ENCODE measurements at regions not wholly inside any gene's neighbourhood (a gene's known extent, or its start where the extent isn't known, plus 50 kb on each side); places are given as distances from the start of the nearest gene placed in this dataset.

GRCh38 chr6:71119560-71119959 is 162.7 kb upstream of the B3GAT2 start:
- WGBS, 3 donors = 13 to 52% (median 16%) methylated on average over 1 of the region's 1 CpG
- Histone ChIP-seq H3K4me1 (ENCODE audit: control insufficient read depth in 3 of 3, insufficient read depth in 2 of 3, low read depth in 1 of 3, low read length in 2 of 3) (no peaks in the 10 kb centered on the region), H3K9me3 (ENCODE audit: control insufficient read depth in 2 of 2, insufficient read depth in 1 of 2, low read depth in 1 of 2, low read length in 1 of 2) (peaks cover 0 to 11% of the 10 kb centered on the region in 2 donors), H3K36me3 (ENCODE audit: control insufficient read depth in 3 of 3, insufficient read depth in 2 of 3, low read depth in 1 of 3, low read length in 3 of 3) (no peaks in the 10 kb centered on the region), H3K27me3 (ENCODE audit: control insufficient read depth in 3 of 3, insufficient read depth in 3 of 3, low read length in 3 of 3) (no peaks in the 10 kb centered on the region), H3K27ac (ENCODE audit: low read depth in 1 of 3, low read length in 2 of 3) (no peak overlapping the region), H3K4me3 (ENCODE audit: low read depth in 1 of 3, low read length in 3 of 3) (no peak overlapping the region)
- DNase-seq = no peak
- no peak for FAIRE-seq

GRCh38 chr6:71123051-71123450 is 165.6 kb upstream of the OGFRL1 start:
- Histone ChIP-seq H3K4me3 (ENCODE audit: low read depth in 1 of 3, low read length in 3 of 3) (no peak overlapping the region), H3K9me3 (ENCODE audit: control insufficient read depth in 2 of 2, insufficient read depth in 1 of 2, low read depth in 1 of 2, low read length in 1 of 2) (peaks cover 0 to 11% of the 10 kb centered on the region in 2 donors), H3K36me3 (ENCODE audit: control insufficient read depth in 3 of 3, insufficient read depth in 2 of 3, low read depth in 1 of 3, low read length in 3 of 3) (no peaks in the 10 kb centered on the region), H3K27me3 (ENCODE audit: control insufficient read depth in 3 of 3, insufficient read depth in 3 of 3, low read length in 3 of 3) (no peaks in the 10 kb centered on the region), H3K4me1 (ENCODE audit: control insufficient read depth in 3 of 3, insufficient read depth in 2 of 3, low read depth in 1 of 3, low read length in 2 of 3) (no peaks in the 10 kb centered on the region), H3K27ac (ENCODE audit: low read depth in 1 of 3, low read length in 2 of 3) (no peak overlapping the region)
- WGBS, 3 donors = 93 to 97% (median 95%) methylated on average over 1 of the region's 1 CpG
- FAIRE-seq (no peak), DNase-seq (no peak)

- H3K4me1 ChIP-seq (ENCODE audit: control insufficient read depth in 3 of 3, insufficient read depth in 2 of 3, low read depth in 1 of 3, low read length in 2 of 3) = no peaks in the 10 kb centered on the region
Measured at GRCh38 chr6:71124340-71124739, 164.3 kb upstream of the OGFRL1 start.

GRCh38 chr6:71125216-71125615 is 163.4 kb upstream of the OGFRL1 start:
- Histone ChIP-seq H3K36me3 (ENCODE audit: control insufficient read depth in 3 of 3, insufficient read depth in 2 of 3, low read depth in 1 of 3, low read length in 3 of 3) (no peaks in the 10 kb centered on the region), H3K27ac (ENCODE audit: low read depth in 1 of 3, low read length in 2 of 3) (no peak overlapping the region), H3K9me3 (ENCODE audit: control insufficient read depth in 2 of 2, insufficient read depth in 1 of 2, low read depth in 1 of 2, low read length in 1 of 2) (peaks cover 0 to 11% of the 10 kb centered on the region in 2 donors), H3K27me3 (ENCODE audit: control insufficient read depth in 3 of 3, insufficient read depth in 3 of 3, low read length in 3 of 3) (no peaks in the 10 kb centered on the region), H3K4me1 (ENCODE audit: control insufficient read depth in 3 of 3, insufficient read depth in 2 of 3, low read depth in 1 of 3, low read length in 2 of 3) (no peaks in the 10 kb centered on the region), H3K4me3 (ENCODE audit: low read depth in 1 of 3, low read length in 3 of 3) (no peak overlapping the region)
- no peak for DNase-seq
- FAIRE-seq = no peak

More at GRCh38 chr6:71124340-71124739, 164.3 kb upstream of the OGFRL1 start:
- H3K27ac ChIP-seq (ENCODE audit: low read depth in 1 of 3, low read length in 2 of 3) = no peak overlapping the region
- H3K36me3 ChIP-seq (ENCODE audit: control insufficient read depth in 3 of 3, insufficient read depth in 2 of 3, low read depth in 1 of 3, low read length in 3 of 3) = no peaks in the 10 kb centered on the region
- FAIRE-seq (no peak), DNase-seq (no peak)
- WGBS, 3 donors = 39 to 73% (median 66%) methylated on average over 3 of the region's 3 CpGs
- H3K4me3 ChIP-seq (ENCODE audit: low read depth in 1 of 3, low read length in 3 of 3) = no peak overlapping the region
- peaks cover 0 to 11% of the 10 kb centered on the region in 2 donors for H3K9me3 ChIP-seq (ENCODE audit: control insufficient read depth in 2 of 2, insufficient read depth in 1 of 2, low read depth in 1 of 2, low read length in 1 of 2)
- H3K27me3 ChIP-seq (ENCODE audit: control insufficient read depth in 3 of 3, insufficient read depth in 3 of 3, low read length in 3 of 3) = no peaks in the 10 kb centered on the region

GRCh38 chr6:71126506-71126905 is 162.1 kb upstream of the OGFRL1 start:
- no peaks in the 10 kb centered on the region for H3K4me1 ChIP-seq (ENCODE audit: control insufficient read depth in 3 of 3, insufficient read depth in 2 of 3, low read depth in 1 of 3, low read length in 2 of 3)
- WGBS, 3 donors = 32 to 57% (median 36%) methylated on average over 1 of the region's 1 CpG
- H3K36me3 ChIP-seq (ENCODE audit: control insufficient read depth in 3 of 3, insufficient read depth in 2 of 3, low read depth in 1 of 3, low read length in 3 of 3) = no peaks in the 10 kb centered on the region
- H3K27ac ChIP-seq (ENCODE audit: low read depth in 1 of 3, low read length in 2 of 3) = no peak overlapping the region
- H3K27me3 ChIP-seq (ENCODE audit: control insufficient read depth in 3 of 3, insufficient read depth in 3 of 3, low read length in 3 of 3) = no peaks in the 10 kb centered on the region
- DNase-seq (no peak), FAIRE-seq (no peak)
- H3K4me3 ChIP-seq (ENCODE audit: low read depth in 1 of 3, low read length in 3 of 3) = no peak overlapping the region
- peaks cover 0 to 8% of the 10 kb centered on the region in 2 donors for H3K9me3 ChIP-seq (ENCODE audit: control insufficient read depth in 2 of 2, insufficient read depth in 1 of 2, low read depth in 1 of 2, low read length in 1 of 2)

- Histone ChIP-seq H3K4me1 (ENCODE audit: control insufficient read depth in 3 of 3, insufficient read depth in 2 of 3, low read depth in 1 of 3, low read length in 2 of 3) (no peaks in the 10 kb centered on the region), H3K27me3 (ENCODE audit: control insufficient read depth in 3 of 3, insufficient read depth in 3 of 3, low read length in 3 of 3) (no peaks in the 10 kb centered on the region), H3K9me3 (ENCODE audit: control insufficient read depth in 2 of 2, insufficient read depth in 1 of 2, low read depth in 1 of 2, low read length in 1 of 2) (peaks cover 0 to 3% of the 10 kb centered on the region in 2 donors), H3K4me3 (ENCODE audit: low read depth in 1 of 3, low read length in 3 of 3) (no peak overlapping the region), H3K36me3 (ENCODE audit: control insufficient read depth in 3 of 3, insufficient read depth in 2 of 3, low read depth in 1 of 3, low read length in 3 of 3) (no peaks in the 10 kb centered on the region), H3K27ac (ENCODE audit: low read depth in 1 of 3, low read length in 2 of 3) (no peak overlapping the region)
- WGBS, 3 donors = 86 to 90% (median 90%) methylated on average over 3 of the region's 3 CpGs
- DNase-seq = no peak
- no peak for FAIRE-seq
Measured at GRCh38 chr6:71127374-71127773, 161.2 kb upstream of the OGFRL1 start.

GRCh38 chr6:71130277-71130676 is 158.3 kb upstream of the OGFRL1 start:
- Histone ChIP-seq H3K4me1 (ENCODE audit: control insufficient read depth in 3 of 3, insufficient read depth in 2 of 3, low read depth in 1 of 3, low read length in 2 of 3) (no peaks in the 10 kb centered on the region), H3K9me3 (ENCODE audit: control insufficient read depth in 2 of 2, insufficient read depth in 1 of 2, low read depth in 1 of 2, low read length in 1 of 2) (no peaks in the 10 kb centered on the region), H3K4me3 (ENCODE audit: low read depth in 1 of 3, low read length in 3 of 3) (no peak overlapping the region), H3K27me3 (ENCODE audit: control insufficient read depth in 3 of 3, insufficient read depth in 3 of 3, low read length in 3 of 3) (no peaks in the 10 kb centered on the region), H3K27ac (ENCODE audit: low read depth in 1 of 3, low read length in 2 of 3) (no peak overlapping the region), H3K36me3 (ENCODE audit: control insufficient read depth in 3 of 3, insufficient read depth in 2 of 3, low read depth in 1 of 3, low read length in 3 of 3) (no peaks in the 10 kb centered on the region)
- FAIRE-seq = no peak
- no peak for DNase-seq
- WGBS, 3 donors = 95 to 100% (median 97%) methylated on average over 1 of the region's 1 CpG

- no peaks in the 10 kb centered on the region for H3K36me3 ChIP-seq (ENCODE audit: control insufficient read depth in 3 of 3, insufficient read depth in 2 of 3, low read depth in 1 of 3, low read length in 3 of 3)
- no peak for FAIRE-seq
- H3K9me3 ChIP-seq (ENCODE audit: control insufficient read depth in 2 of 2, insufficient read depth in 1 of 2, low read depth in 1 of 2, low read length in 1 of 2) = no peaks in the 10 kb centered on the region
- H3K27me3 ChIP-seq (ENCODE audit: control insufficient read depth in 3 of 3, insufficient read depth in 3 of 3, low read length in 3 of 3) = no peaks in the 10 kb centered on the region
- no peak for DNase-seq
- WGBS, 3 donors = 71 to 83% (median 76%) methylated on average over 6 of the region's 6 CpGs
- no peak overlapping the region for H3K4me3 ChIP-seq (ENCODE audit: low read depth in 1 of 3, low read length in 3 of 3)
- no peaks in the 10 kb centered on the region for H3K4me1 ChIP-seq (ENCODE audit: control insufficient read depth in 3 of 3, insufficient read depth in 2 of 3, low read depth in 1 of 3, low read length in 2 of 3)
- H3K27ac ChIP-seq (ENCODE audit: low read depth in 1 of 3, low read length in 2 of 3) = no peak overlapping the region
Measured at GRCh38 chr6:71134929-71135642, 153.5 kb upstream of the OGFRL1 start.

GRCh38 chr6:71137973-71138372 is 150.6 kb upstream of the OGFRL1 start:
- FAIRE-seq (no peak), DNase-seq (no peak)
- Histone ChIP-seq H3K27ac (ENCODE audit: low read depth in 1 of 3, low read length in 2 of 3) (no peak overlapping the region), H3K4me3 (ENCODE audit: low read depth in 1 of 3, low read length in 3 of 3) (no peak overlapping the region), H3K9me3 (ENCODE audit: control insufficient read depth in 2 of 2, insufficient read depth in 1 of 2, low read depth in 1 of 2, low read length in 1 of 2) (no peaks in the 10 kb centered on the region), H3K4me1 (ENCODE audit: control insufficient read depth in 3 of 3, insufficient read depth in 2 of 3, low read depth in 1 of 3, low read length in 2 of 3) (no peaks in the 10 kb centered on the region), H3K27me3 (ENCODE audit: control insufficient read depth in 3 of 3, insufficient read depth in 3 of 3, low read length in 3 of 3) (no peaks in the 10 kb centered on the region), H3K36me3 (ENCODE audit: control insufficient read depth in 3 of 3, insufficient read depth in 2 of 3, low read depth in 1 of 3, low read length in 3 of 3) (no peaks in the 10 kb centered on the region)
- WGBS, 3 donors = 70 to 81% (median 80%) methylated on average over 1 of the region's 1 CpG
